Breast epithelium (tissue), 4 donors: ENCODE measurements at regions not wholly inside any gene's neighbourhood (a gene's known extent, or its start where the extent isn't known, plus 50 kb on each side); places are given as distances from the start of the nearest gene placed in this dataset.

Experiments
- DNase-seq, 2 donors: peaks; one replicate each; pipeline ENCODE4 v3.0.0-alpha.2; 2019; ENCODE audit warnings: low spot score in 2 of 2
- H3K27ac ChIP-seq, 2 donors: fragments of 200-600 bp; sonication (generic) in 1 of 2; one replicate each; pipeline ENCODE4 v1.5.1; 2016 to 2019; ENCODE audit warnings: mild to moderate bottlenecking in 1 of 2
- H3K27me3 ChIP-seq, 2 donors: fragments of 200-600 bp; sonication (generic) in 1 of 2; one replicate each; pipeline versions ENCODE4 v1.5.1 to v1.6.0; 2017 to 2019; ENCODE audit warnings: control low read depth in 1 of 2, mild to moderate bottlenecking in 1 of 2
- H3K36me3 ChIP-seq: fragments of 200-600 bp; one replicate; pipeline ENCODE4 v1.5.1; 2019
- H3K4me1 ChIP-seq, 2 donors: fragments of 200-600 bp; sonication (generic); one replicate each; pipeline ENCODE4 v1.5.1; 2016 to 2019; ENCODE audit warnings: control low read depth in 1 of 2
- H3K4me3 ChIP-seq, 3 donors: fragments of 200-600 bp; sonication (generic); 1 replicate in 2 of 3; 2 replicates in 1 of 3; pipeline ENCODE4 v1.5.1; 2016 to 2019; ENCODE audit warnings: mild to moderate bottlenecking in 3 of 3, moderate library complexity in 2 of 3
- H3K9me3 ChIP-seq, 2 donors: fragments of 200-600 bp; sonication (generic) in 1 of 2; one replicate each; pipeline ENCODE4 v1.5.1; 2016 to 2019; ENCODE audit warnings: control low read depth in 1 of 2
- CTCF ChIP-seq, 3 donors: fragments of 450-650 bp; IDR thresholded peaks; one replicate each; pipeline ENCODE4 v1.5.1; 2016 to 2017; ENCODE audit warnings: antibody characterized with exemption in 3 of 3, mild to moderate bottlenecking in 3 of 3, moderate library complexity in 3 of 3
- POLR2A ChIP-seq: fragments of 450-650 bp; IDR thresholded peaks from one replicate; pipeline ENCODE4 v1.6.1; 2016; ENCODE audit warnings: antibody characterized with exemption, mild to moderate bottlenecking, moderate library complexity
- POLR2AphosphoS5 ChIP-seq, 3 donors: sonication (generic); formaldehyde crosslinking; IDR thresholded peaks; one replicate each; pipeline ENCODE4 v1.6.1; 2017; ENCODE audit warnings: antibody characterized with exemption in 3 of 3
- intact Hi-C: fragments of 100-400 bp; cut with DNase I; formaldehyde crosslinking; loops from one replicate; pipeline ENCODE4 v1.15.1; 2023; ENCODE audit warnings: low total_unique reads

DNA sequence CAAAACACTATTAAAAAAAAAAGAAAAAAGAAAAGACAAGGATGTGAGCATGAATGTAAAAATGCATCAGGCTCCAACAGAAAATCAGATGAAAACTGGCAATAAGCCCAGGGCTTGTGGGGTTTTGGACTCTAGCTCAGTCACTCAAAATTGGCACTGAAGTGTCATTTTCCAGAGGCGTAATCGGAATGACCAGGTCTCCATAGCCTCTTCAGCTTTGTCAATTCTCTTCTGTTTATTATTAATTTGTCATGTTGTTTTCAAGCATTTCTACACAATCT lies 137.2 kb upstream of the TRHDE start:
- Histone ChIP-seq H3K27me3 (no peaks in the 10 kb centered on the region), H3K27ac (no peak overlapping the region), H3K4me1 (no peaks in the 10 kb centered on the region), H3K4me3 (no peak overlapping the region), H3K9me3 (no peaks in the 10 kb centered on the region), H3K36me3 (no peaks in the 10 kb centered on the region)
- TF ChIP-seq CTCF (IDR thresholded peaks at IDR 0.05) (no peak), POLR2AphosphoS5 (IDR thresholded peaks at IDR 0.05) (no peak), POLR2A (no peak)
- no peak for DNase-seq
- intact Hi-C loops = no loop called here

DNA sequence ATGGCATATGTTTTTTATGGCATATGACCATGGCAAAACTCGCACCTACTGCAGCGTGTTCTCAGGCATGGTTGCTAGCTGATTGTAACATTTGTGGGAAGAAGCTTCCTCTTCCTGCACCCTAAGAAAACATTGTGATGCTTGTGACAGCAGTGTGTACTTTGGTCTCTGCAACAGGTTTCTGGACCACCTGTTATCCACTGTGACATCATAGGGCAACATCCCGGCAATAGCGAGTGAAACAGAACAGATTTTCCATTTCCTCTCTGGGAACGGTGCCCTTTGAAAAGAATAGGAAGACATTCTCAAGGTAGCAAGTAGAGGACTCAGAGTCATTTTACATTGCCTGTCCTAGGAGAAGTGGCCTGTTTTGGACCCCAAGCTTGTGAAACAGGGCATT lies 135.4 kb upstream of the TRHDE start:
- Histone ChIP-seq H3K36me3 (no peaks in the 10 kb centered on the region), H3K27me3 (no peaks in the 10 kb centered on the region), H3K4me1 (no peaks in the 10 kb centered on the region), H3K9me3 (no peaks in the 10 kb centered on the region), H3K4me3 (no peak overlapping the region), H3K27ac (no peak overlapping the region)
- no peak for DNase-seq
- intact Hi-C loops = no loop called here
- no peak for TF ChIP-seq POLR2AphosphoS5 (IDR thresholded peaks at IDR 0.05)
- no peak for TF ChIP-seq POLR2A
- no peak for TF ChIP-seq CTCF (IDR thresholded peaks at IDR 0.05)

GRCh38 chr12:72139411-72139810 lies 132.8 kb upstream of the TRHDE start:
- H3K36me3 ChIP-seq = no peaks in the 10 kb centered on the region

GRCh38 chr12:72141381-72141780 lies 130.8 kb upstream of the TRHDE start:
- H3K4me3 ChIP-seq = no peak overlapping the region
- no peak for DNase-seq
- H3K36me3 ChIP-seq = no peaks in the 10 kb centered on the region
- H3K9me3 ChIP-seq = peaks cover 0 to 11% of the 10 kb centered on the region in 2 donors
- intact Hi-C loops = no loop called here
- TF ChIP-seq CTCF (IDR thresholded peaks at IDR 0.05) (no peak), POLR2A (no peak), POLR2AphosphoS5 (IDR thresholded peaks at IDR 0.05) (no peak)
- no peaks in the 10 kb centered on the region for H3K4me1 ChIP-seq
- H3K27ac ChIP-seq = no peak overlapping the region
- H3K27me3 ChIP-seq = no peaks in the 10 kb centered on the region

More at GRCh38 chr12:72139411-72139810, 132.8 kb upstream of the TRHDE start:
- no peak for DNase-seq
- no peak overlapping the region for H3K4me3 ChIP-seq
- H3K27ac ChIP-seq = no peak overlapping the region
- no peaks in the 10 kb centered on the region for H3K27me3 ChIP-seq
- no peaks in the 10 kb centered on the region for H3K4me1 ChIP-seq
- TF ChIP-seq POLR2AphosphoS5 (IDR thresholded peaks at IDR 0.05) = no peak
- no peak for TF ChIP-seq POLR2A
- TF ChIP-seq CTCF (IDR thresholded peaks at IDR 0.05) = no peak
- H3K9me3 ChIP-seq = peaks cover 0 to 11% of the 10 kb centered on the region in 2 donors
- intact Hi-C loops = no loop called here

DNA sequence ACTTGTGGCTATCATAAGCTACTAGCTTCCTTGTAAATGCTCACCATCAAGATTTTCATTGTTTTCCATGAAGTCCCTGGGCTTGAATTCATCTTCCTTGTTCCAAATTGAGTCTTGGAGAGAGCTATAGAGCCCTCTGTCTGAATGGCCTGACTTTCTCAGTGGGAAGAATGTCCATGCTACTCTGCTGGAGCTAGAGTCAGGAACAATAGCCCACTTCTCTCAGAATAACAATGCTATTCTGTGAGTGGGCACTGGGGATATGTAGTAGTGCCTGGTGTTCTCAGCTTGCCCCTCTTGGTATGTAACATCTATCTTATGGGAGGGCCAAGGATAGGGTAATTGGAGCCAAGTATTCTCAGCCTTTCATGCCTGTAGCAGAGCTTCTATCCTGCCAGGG lies 127.6 kb upstream of the TRHDE start:
- intact Hi-C loops = no loop called here
- no peaks in the 10 kb centered on the region for H3K36me3 ChIP-seq
- H3K27ac ChIP-seq = no peak overlapping the region
- H3K9me3 ChIP-seq = peaks cover 0 to 11% of the 10 kb centered on the region in 2 donors
- H3K4me3 ChIP-seq = no peak overlapping the region
- no peaks in the 10 kb centered on the region for H3K4me1 ChIP-seq
- no peak for DNase-seq
- H3K27me3 ChIP-seq = no peaks in the 10 kb centered on the region
- TF ChIP-seq CTCF (IDR thresholded peaks at IDR 0.05) (no peak), POLR2AphosphoS5 (IDR thresholded peaks at IDR 0.05) (no peak), POLR2A (no peak)
